Neutrophil (primary cell): ENCODE measurements at regions not wholly inside any gene's neighbourhood (a gene's known extent, or its start where the extent isn't known, plus 50 kb on each side); places are given as distances from the start of the nearest gene placed in this dataset.

Experiments used
- H3K27ac ChIP-seq: fragments of 200-600 bp; sonication (generic); 2 replicates; pipeline ENCODE4 v1.5.1; 2016; ENCODE audit warnings: mild to moderate bottlenecking, moderate library complexity
- H3K27me3 ChIP-seq: fragments of 200-600 bp; sonication (generic); 2 replicates; pipeline ENCODE4 v1.6.0; 2016; ENCODE audit warnings: mild to moderate bottlenecking
- H3K36me3 ChIP-seq: fragments of 200-600 bp; sonication (generic); 2 replicates; pipeline ENCODE4 v1.5.1; 2017
- H3K4me1 ChIP-seq, 2 experiments: fragments of 200-600 bp in 1 of 2; sonication (generic) in 1 of 2; 1 replicate in 1 of 2; 2 replicates in 1 of 2; pipeline versions ENCODE4 v1.5.1 to v1.6.1; 2013 to 2016; ENCODE audit warnings: low read depth in 1 of 2, low read length in 1 of 2, mild to moderate bottlenecking in 1 of 2, moderate library complexity in 1 of 2; ENCODE audit not compliant: control insufficient read depth in 1 of 2, insufficient read depth in 1 of 2
- H3K4me3 ChIP-seq, 2 experiments: fragments of 200-600 bp in 1 of 2; sonication (generic) in 1 of 2; 1 replicate in 1 of 2; 2 replicates in 1 of 2; pipeline ENCODE4 v1.5.1; 2013 to 2016; ENCODE audit warnings: low read depth in 1 of 2, low read length in 1 of 2, mild to moderate bottlenecking in 1 of 2, moderate library complexity in 1 of 2
- H3K9me3 ChIP-seq: fragments of 200-600 bp; sonication (generic); 2 replicates; pipeline ENCODE4 v1.5.1; 2016
- CTCF ChIP-seq: fragments of 200-600 bp; sonication (generic); IDR thresholded peaks from 2 replicates; pipeline ENCODE4 v1.5.1; 2016; ENCODE audit warnings: antibody characterized with exemption

GRCh38 chr3:22490747-22491146, 712.4 kb upstream of the UBE2E2 start:
- TF ChIP-seq CTCF: no peak
- H3K27ac ChIP-seq: no peak overlapping the region
- H3K36me3 ChIP-seq: no peaks in the 10 kb centered on the region
- no peaks in the 10 kb centered on the region for H3K9me3 ChIP-seq
- no peak overlapping the region for H3K4me3 ChIP-seq
- no peaks in the 10 kb centered on the region for H3K27me3 ChIP-seq
- no peaks in the 10 kb centered on the region for H3K4me1 ChIP-seq

- no peaks in the 10 kb centered on the region for H3K4me1 ChIP-seq
- H3K4me3 ChIP-seq: no peak overlapping the region
- H3K27ac ChIP-seq: no peak overlapping the region
- H3K36me3 ChIP-seq: no peaks in the 10 kb centered on the region
- TF ChIP-seq CTCF: no peak
- H3K27me3 ChIP-seq: no peaks in the 10 kb centered on the region
- H3K9me3 ChIP-seq: no peaks in the 10 kb centered on the region
Observed at GRCh38 chr3:22491344-22491743, 711.8 kb upstream of the UBE2E2 start.

- Histone ChIP-seq H3K36me3 (no peaks in the 10 kb centered on the region), H3K27ac (no peak overlapping the region), H3K27me3 (no peaks in the 10 kb centered on the region), H3K9me3 (no peaks in the 10 kb centered on the region), H3K4me3 (no peak overlapping the region), H3K4me1 (no peaks in the 10 kb centered on the region)
- no peak for TF ChIP-seq CTCF
Observed at GRCh38 chr3:22492342-22492741, 710.8 kb upstream of the UBE2E2 start.

- no peak for TF ChIP-seq CTCF
- H3K9me3 ChIP-seq: no peaks in the 10 kb centered on the region
- no peaks in the 10 kb centered on the region for H3K4me1 ChIP-seq
Observed at GRCh38 chr3:22495241-22495640, 707.9 kb upstream of the UBE2E2 start.

GRCh38 chr3:22495791-22496190, 707.3 kb upstream of the UBE2E2 start:
- Histone ChIP-seq H3K4me3 (no peak overlapping the region), H3K27me3 (no peaks in the 10 kb centered on the region), H3K27ac (no peak overlapping the region), H3K9me3 (no peaks in the 10 kb centered on the region), H3K4me1 (no peaks in the 10 kb centered on the region), H3K36me3 (no peaks in the 10 kb centered on the region)
- no peak for TF ChIP-seq CTCF

More at GRCh38 chr3:22495241-22495640, 707.9 kb upstream of the UBE2E2 start:
- no peaks in the 10 kb centered on the region for H3K27me3 ChIP-seq
- no peak overlapping the region for H3K4me3 ChIP-seq
- H3K36me3 ChIP-seq: no peaks in the 10 kb centered on the region
- no peak overlapping the region for H3K27ac ChIP-seq

GRCh38 chr3:22496641-22497040, 706.5 kb upstream of the UBE2E2 start:
- H3K27me3 ChIP-seq: no peaks in the 10 kb centered on the region
- H3K4me3 ChIP-seq: no peak overlapping the region
- H3K27ac ChIP-seq: no peak overlapping the region
- no peaks in the 10 kb centered on the region for H3K36me3 ChIP-seq
- H3K9me3 ChIP-seq: no peaks in the 10 kb centered on the region
- H3K4me1 ChIP-seq: no peaks in the 10 kb centered on the region
- TF ChIP-seq CTCF: no peak
